ENCODE measurements at regions not wholly inside any gene's neighbourhood (a gene's known extent, or its start where the extent isn't known, plus 50 kb on each side); places are given as distances from the start of the nearest gene placed in this dataset.

GRCh38 chr9:115349542-115349941 lies 231.6 kb upstream of the TNC start:
- ATAC-seq (no peak), DNase-seq (no peak)
- no peak for TF ChIP-seq CTCF (IDR thresholded peaks at IDR 0.05)
- ChIA-PET CTCF (no interaction called here), POLR2A (no interaction called here)
- no peak overlapping the region for H3K4me3 Mint-ChIP-seq
- intact Hi-C loops (cut with micrococcal nuclease): no loop called here
- H3K9me3 Mint-ChIP-seq: no peaks in the 10 kb centered on the region
- H3K27ac Mint-ChIP-seq: no peak overlapping the region
- no peaks in the 10 kb centered on the region for H3K4me1 Mint-ChIP-seq (ENCODE audit: low read depth)
- no peaks in the 10 kb centered on the region for H3K27me3 Mint-ChIP-seq
- no peaks in the 10 kb centered on the region for H3K36me3 Mint-ChIP-seq (ENCODE audit: low read depth)

DNA sequence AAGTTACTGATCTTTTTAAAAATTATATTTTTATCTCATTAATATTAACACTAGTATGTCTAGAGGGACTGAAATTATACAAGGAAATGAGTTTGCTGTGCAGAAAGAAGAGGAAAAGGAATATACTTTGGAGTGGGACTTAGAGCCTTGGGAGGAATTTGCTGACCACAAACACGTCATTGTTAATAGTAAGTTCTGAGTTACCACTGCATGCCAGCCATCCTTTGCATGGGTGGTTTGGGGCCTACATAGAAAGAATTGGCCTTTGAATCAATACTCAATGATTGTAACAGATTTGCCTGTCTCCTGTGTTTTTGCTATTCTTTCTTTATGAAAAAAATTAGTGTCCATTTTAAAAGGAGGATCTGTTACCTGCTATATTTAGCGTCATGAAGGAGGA lies 232.6 kb upstream of the TNC start:
- no peaks in the 10 kb centered on the region for H3K36me3 Mint-ChIP-seq (ENCODE audit: low read depth)
- ChIA-PET POLR2A (no interaction called here), CTCF (no interaction called here)
- no peak overlapping the region for H3K27ac Mint-ChIP-seq
- TF ChIP-seq CTCF (IDR thresholded peaks at IDR 0.05): no peak
- H3K27me3 Mint-ChIP-seq: no peaks in the 10 kb centered on the region
- no peak for DNase-seq
- no peak overlapping the region for H3K4me3 Mint-ChIP-seq
- no peaks in the 10 kb centered on the region for H3K4me1 Mint-ChIP-seq (ENCODE audit: low read depth)
- ATAC-seq: no peak
- intact Hi-C loops (cut with micrococcal nuclease): no loop called here
- no peaks in the 10 kb centered on the region for H3K9me3 Mint-ChIP-seq

DNA sequence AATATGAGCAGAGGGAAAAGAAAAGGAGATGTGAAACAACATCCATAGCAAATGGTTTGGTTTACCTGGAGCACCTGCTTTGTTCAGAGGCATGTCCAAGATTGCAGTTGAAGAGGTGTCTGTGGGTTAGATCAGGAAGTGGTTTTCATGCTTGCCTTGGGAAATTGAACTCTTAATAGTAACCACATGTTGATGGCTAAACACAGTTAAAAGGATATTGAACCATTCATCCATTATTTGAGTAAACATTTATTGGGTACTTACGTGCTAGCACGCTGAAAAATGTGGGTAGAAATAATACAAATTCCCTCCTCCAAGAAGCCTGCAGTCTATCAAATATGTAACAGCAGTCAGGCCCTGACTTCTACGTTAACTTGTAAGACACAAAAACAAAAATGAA lies 235.7 kb upstream of the TNC start:
- CTCF ChIA-PET: no interaction called here
- POLR2A ChIA-PET: no interaction called here
- Mint-ChIP-seq H3K36me3 (ENCODE audit: low read depth) (no peaks in the 10 kb centered on the region), H3K9me3 (no peaks in the 10 kb centered on the region), H3K4me3 (no peak overlapping the region), H3K27ac (no peak overlapping the region), H3K4me1 (ENCODE audit: low read depth) (no peaks in the 10 kb centered on the region), H3K27me3 (peaks cover 3% of the 10 kb centered on the region)
- no peak for DNase-seq
- intact Hi-C loops (cut with micrococcal nuclease): no loop called here
- no peak for ATAC-seq
- TF ChIP-seq CTCF (IDR thresholded peaks at IDR 0.05): no peak

DNA sequence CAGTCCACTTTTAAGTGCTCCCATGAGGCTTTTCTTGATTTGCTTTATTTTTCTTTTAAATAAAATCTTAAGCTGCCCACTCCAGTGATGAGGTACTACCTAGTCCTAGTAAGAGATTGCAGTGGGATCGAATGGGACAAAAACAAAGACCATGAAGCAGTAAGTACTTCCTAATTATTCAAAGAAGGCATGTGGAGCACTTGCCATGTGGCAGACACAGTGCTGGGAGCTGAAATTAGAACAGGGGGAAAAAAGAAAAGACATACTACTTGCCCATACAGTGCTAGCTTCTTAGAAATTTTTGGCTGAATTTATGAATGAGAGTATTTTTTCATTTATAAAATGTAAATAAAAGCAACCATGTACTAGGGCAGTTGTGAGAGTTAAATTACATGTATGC lies 239.9 kb upstream of the TNC start:
- Mint-ChIP-seq H3K4me3 (no peak overlapping the region), H3K27ac (no peak overlapping the region), H3K36me3 (ENCODE audit: low read depth) (no peaks in the 10 kb centered on the region), H3K4me1 (ENCODE audit: low read depth) (no peaks in the 10 kb centered on the region), H3K27me3 (peaks cover 7% of the 10 kb centered on the region), H3K9me3 (no peaks in the 10 kb centered on the region)
- no peak for TF ChIP-seq CTCF (IDR thresholded peaks at IDR 0.05)
- POLR2A ChIA-PET: no interaction called here
- DNase-seq (no peak), ATAC-seq (no peak)
- CTCF ChIA-PET: no interaction called here
- intact Hi-C loops (cut with micrococcal nuclease): no loop called here

GRCh38 chr9:115359017-115359780 lies 241.2 kb upstream of the TNC start:
- Mint-ChIP-seq H3K4me3 (no peak overlapping the region), H3K27ac (no peak overlapping the region), H3K36me3 (ENCODE audit: low read depth) (no peaks in the 10 kb centered on the region), H3K4me1 (ENCODE audit: low read depth) (no peaks in the 10 kb centered on the region), H3K9me3 (no peaks in the 10 kb centered on the region), H3K27me3 (peaks cover 11% of the 10 kb centered on the region)
- ChIA-PET POLR2A (no interaction called here), CTCF (no interaction called here)
- no peak for DNase-seq
- intact Hi-C loops (cut with micrococcal nuclease): no loop called here
- TF ChIP-seq CTCF (IDR thresholded peaks at IDR 0.05): no peak
- ATAC-seq: no peak

All from activated CD8-positive, alpha-beta T cell treated with anti-CD3 and anti-CD28 coated beads for 36 hours (primary cell).